Activated CD4-positive, alpha-beta T cell treated with anti-CD3 and anti-CD28 coated beads, Interleukin-2, amount 50 U/mL, for 1 hour (primary cell): ENCODE measurements at regions not wholly inside any gene's neighbourhood (a gene's known extent, or its start where the extent isn't known, plus 50 kb on each side); places are given as distances from the start of the nearest gene placed in this dataset.
A peak's percentile ranks its signal among the peaks of the same experiment; 100 is the strongest.

ENCODE experiments used
- DNase-seq: peaks from one replicate; pipeline ENCODE4 v3.0.0-alpha.2; 2020

DNA sequence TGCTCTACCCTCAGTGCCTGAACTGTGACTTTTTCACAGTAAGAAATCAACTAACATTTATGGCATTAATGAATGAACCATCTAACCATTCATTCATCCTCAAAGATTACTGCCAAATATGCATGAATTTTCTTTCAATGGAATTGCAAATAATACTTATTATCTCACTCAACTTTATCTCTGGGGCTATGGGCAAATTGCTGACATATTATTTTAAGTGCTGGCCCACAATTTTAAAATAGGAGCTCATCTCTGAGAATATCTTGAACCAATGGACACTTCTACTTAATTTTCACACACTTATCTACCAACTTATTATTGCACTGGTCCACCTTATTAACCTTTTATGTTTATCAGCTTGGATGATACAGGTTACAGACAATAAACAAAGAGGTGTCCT is 182.8 kb downstream of the RBM43 start:
- DNase-seq = no peak

DNA sequence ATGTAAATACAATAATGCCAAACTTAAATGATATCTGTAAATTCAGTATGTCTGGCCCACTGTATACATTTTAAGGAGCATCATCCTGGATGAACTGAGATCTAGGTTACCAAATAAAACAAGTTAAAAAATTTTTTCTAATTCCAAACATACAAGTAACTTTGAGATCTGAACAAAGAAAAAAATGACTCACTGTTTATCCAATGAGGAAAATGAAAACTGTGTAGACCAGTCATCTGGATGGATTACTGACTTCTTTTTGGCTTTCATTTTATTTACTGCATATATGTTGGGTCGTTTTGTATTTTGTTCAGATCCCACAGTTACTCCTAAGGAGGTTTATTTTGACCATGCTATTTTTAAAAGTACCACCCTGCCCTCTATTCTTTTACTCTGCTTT is 189.8 kb downstream of the RBM43 start:
- no peak for DNase-seq

DNA sequence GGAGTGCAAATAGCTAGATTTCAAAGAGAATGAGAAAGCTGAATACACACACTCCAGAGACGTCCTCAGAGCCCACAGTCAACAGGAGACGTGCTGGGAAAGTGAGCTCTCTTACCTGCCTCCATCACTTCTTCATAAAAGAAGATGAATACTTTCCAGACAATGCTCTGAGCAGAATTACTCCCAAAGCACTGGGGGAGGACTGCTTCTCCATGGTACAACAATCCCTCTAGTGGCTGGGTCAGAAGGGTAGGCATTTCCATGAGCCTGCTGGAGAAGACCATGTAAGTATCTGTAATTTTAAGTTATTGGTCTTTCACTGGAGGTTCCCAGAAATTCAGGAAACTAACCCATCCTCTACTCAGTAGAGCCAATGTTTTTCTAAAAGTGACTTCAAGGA is 190.3 kb downstream of the RBM43 start:
- DNase-seq = no peak

DNA sequence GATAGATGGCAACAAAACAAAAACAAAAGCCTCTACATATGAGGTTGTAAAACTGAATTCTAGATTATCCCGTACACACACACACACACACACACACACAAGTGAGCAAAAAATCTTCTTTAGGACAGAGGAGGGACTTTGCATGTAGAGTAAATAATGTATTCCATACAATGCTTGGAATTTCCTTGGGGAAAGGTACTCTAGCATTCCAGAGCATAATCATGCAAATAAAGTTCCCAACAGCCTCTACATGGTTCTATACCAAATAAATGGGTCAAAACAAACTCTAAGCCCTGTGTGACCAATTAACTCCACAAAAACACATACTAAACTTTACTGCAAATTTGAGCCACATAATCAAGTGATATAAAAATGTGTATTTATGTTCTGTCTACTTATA is 191.4 kb downstream of the RBM43 start:
- DNase-seq = no peak

DNA sequence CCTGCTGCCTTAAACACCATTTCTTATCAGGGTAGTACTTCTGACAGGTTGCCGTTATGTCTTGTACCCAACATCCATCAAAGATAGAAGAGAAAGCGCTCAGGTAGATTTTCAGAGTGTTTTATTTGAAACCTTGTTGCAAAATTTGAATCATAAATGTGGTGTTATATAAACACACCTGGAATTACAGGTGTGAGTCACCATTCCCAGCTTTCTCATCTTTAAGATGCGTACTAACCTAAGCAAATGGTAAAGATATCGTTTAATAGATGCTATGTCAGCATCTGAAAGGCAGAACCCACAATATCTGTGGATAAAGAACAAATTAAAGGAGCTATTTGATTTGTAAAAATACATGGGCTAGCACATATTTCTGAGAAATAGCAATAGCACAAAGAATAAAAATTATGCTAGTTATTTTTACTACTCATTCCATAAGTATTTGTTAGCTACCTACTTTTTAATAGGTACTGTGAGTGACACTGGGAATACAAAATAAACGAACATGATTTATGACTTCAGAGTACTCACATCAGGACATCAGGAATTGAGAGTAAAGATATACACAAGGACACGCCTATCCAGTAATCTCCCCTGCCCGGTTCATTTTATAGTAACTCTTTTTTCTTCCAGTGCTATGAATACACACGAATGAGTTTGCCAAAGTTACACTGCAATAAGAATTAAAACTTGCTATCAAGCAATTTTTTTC is 193.8 kb downstream of the RBM43 start:
- no peak for DNase-seq

DNA sequence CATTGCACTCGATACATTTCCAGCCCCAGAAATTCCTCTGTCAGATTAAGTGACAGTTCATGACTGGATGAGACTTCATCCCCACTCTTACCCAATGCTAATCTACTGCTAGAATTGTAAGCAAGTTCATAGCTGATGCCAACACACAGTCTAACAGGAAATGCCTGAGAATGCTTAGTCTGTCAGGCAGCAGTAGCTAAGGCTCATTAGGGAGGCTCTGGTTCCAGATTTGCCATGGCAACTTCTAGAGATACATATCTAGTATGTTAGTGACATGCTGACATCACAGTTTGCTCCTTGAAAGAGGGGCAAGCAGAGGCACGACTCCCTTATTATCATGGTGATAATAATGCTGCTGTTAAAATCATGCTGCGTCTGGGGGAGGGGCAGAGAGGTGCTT is 198.4 kb downstream of the RBM43 start:
- no peak for DNase-seq

DNA sequence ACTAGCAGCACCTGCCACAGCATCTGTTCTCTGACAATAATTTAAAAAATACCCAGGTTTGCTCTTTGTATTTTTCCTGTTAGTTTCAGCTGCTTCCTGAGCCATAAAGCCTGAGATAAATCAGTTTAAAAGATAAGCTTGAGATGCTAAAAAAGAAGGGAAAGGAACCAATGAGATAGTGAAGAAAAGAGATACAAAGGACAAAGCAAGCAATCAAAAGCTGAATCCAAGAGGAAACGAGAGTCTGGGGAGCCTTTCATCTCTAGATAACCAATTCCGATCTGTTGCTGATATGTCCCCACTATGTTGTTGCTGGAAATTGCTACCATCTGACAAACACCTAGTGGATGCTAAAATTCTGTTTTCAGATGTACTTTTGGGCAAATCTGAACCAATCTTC is 201.4 kb downstream of the RBM43 start:
- DNase-seq = no peak

DNA sequence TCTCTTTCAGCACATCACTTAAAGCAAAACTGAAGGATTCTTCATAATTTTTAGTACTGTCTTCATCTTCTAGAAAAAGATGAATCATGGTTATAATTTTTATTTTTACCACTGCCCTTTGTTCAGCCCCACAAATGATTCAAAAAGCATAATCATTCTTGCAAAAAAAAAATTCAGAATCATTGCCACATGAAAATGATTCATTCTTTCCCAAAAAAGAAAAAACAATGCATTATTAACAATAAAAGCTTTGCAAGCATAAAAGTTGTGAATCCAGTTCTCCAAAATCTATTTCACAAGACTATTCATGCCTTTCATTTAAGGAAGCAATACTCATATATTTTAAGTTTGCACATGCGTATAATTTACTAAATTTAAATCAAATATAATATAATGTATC is 204.8 kb downstream of the RBM43 start:
- no peak for DNase-seq

DNA sequence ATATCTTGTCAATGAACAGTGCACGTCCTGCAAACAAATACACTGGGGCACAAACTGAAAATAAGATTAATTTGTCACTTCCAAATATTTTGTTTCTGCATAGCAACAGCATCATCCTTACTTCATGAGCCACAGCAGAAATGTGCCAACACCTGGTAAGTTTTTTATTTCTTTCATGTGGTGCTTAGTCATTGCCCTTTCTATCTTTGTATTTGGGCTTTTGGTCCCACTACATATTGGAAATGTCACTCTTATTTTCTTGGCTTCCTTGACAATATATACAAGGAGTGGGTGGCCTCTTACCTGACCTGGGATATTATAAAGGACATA is 208.0 kb downstream of the RBM43 start:
- DNase-seq = no peak

DNA sequence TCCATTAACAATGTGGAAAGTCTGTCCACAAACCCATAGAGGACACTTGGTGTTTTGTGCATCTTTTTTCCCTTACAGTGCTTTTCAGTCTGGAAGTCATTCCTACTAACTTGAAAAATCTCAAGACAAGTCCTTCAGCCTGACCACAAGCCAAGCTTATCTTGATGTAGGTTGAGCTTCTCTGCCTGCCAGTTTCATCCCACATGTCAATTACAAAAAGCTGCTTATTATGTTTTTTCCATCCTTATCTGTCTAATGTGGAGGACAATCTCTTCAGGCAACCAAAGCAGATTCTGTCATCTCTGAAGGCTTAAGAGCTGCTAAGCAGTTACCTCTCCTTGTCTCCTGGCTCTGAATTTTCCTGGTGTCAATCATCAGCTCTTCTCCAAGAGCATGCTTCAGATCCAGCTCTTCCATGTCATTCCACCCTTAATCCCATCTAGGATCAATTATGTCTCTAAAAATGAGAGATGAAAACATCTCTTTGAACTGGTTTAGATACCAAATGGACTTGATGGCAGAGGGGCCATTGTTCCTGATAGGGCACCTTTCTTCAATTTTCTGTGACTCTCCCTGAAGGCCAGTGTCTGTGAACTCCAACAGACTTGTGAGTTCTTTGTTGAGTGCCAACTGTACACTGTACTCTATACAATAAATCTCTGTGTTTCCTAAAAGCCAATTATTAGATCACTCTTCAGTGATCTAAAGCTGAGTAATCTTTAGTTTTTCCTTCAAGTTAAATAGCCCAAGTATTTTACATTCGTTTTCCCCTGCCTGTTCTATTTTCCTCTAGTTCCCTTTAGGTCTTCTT is 208.6 kb downstream of the RBM43 start:
- no peak for DNase-seq

DNA sequence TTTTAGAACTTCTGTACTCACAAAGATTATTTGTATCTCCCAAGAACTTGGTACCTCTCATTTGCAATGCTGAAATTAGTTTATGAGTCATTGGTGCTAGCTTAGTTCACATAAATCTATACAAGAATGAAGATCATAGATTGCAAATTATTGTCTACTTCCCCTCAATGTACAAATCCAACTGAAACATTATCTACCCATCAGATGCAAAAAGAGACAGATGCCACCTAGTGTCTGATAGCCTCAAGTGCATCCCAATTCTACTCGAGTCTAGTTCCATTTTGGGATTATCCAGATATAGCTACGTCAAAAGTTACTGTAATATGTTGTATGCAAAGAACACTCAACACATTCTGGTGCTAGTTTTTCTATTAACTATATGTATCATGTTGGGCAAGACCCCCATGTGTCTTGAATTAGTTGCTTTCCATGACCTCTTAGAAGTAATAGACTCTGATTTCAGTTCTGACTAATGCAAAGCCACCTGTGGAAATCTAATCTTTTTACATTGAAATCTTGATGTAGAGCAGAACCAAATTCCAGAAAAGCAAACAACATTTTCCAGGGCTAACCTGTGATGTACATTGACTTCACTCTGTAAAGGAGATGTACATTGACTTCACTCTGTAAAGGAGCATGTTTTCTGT is 210.0 kb downstream of the RBM43 start:
- peak; percentile 5 for DNase-seq

DNA sequence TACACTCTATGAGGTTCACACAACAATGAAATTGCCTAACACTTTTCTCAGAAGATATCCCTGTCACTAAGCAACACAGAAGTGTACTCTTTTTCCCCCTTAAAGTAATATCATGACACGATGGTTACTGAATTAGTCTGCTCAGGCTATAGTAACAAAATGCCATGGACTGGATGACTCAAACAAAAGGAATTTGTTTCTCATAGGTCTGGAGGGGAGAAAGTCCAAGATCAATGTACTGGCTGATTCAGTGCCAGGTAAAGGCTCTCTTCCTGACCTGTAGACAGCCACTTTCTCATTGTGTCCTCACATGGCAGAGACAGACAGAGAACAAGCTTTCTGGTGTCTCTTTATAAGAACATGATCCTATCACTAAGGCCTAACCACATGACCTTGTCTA is 211.9 kb downstream of the RBM43 start:
- no peak for DNase-seq

DNA sequence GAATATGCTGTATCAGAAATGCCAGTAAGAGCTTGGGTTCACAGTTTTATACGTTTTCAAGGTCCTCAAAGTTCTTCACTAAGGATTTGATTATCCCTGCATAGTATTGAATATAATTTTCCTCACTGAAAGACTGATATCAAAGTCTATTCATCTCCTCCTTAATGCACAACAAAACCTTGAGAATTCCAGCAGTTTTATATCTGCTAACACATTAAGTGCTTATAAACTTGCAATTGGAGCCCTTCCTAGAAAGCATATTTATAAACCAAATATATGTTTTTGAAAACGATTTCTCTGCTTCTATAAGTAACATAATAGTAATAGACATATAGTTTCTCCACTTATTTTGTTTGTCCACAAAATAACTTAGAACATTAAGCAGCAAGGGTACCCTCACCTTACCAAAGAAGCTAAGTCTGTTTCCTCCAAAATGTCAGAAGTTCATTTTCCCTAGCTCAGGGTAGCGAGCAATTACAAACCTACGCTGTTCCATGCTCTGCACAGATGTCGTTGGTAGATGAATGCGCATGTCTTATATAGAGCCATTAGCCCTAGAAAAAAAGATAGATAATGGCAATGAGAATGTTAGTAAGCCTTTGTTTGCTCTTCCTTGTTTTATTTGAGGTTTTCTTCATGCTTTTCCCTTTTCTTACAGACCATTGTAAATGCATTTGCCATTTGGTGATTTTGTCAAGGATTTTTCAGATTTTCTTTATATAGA is 213.2 kb downstream of the RBM43 start:
- no peak for DNase-seq

DNA sequence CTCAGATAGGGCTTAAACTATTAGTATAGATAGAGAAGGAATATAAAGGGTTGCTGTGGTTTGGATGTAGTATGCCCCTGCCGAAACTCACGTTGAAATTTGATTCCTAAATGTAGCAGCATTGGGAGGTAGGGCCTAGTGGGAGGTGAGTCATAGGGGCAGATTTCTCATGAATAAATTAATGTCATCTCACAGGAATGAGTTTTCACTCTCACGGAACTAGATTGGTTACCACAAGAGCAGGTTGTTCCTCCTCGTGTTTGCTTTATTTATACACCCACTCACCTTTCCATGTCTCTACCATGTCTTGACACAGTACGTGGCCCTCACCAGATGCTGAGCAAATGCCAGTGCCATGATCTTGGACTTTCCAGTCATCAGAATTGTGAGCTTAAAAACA is 218.2 kb downstream of the RBM43 start:
- DNase-seq = no peak

DNA sequence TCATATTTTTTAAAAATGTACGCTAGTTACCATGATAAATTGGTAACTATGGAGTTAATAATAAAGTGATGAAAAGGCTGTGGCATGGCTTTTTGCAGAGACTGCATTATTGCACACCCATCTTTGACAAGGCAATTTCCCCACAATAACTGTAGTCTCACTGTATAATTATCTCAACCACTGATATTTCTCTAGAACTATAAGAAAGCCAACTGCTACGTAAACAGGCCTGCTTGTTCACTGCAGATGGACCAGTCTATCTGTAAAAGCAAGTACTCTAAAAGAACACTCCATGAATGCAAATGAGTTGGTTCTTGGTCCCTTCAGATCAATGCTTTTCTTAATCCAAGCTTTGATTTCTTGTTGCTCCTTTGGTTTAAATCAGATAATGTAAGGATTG is 218.7 kb downstream of the RBM43 start:
- DNase-seq = no peak

DNA sequence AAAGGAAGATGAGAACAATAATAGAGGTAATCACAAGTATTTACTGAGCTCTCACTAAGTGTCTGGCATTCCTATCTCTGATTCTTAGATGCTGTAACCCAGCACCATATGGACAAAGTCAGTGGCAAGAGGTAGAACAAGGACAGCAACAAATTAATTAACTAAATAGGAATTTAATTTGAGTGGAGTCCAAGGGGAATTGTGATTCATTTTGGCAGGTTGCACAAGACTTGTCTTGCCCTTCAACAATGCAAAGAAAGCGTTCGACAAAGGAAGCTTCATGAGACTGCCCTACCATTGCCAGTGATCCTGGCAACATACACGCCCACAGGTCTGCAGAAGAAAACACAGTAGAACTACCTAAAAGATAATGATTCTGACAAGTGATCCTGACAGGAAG is 221.6 kb downstream of the RBM43 start:
- DNase-seq = no peak

DNA sequence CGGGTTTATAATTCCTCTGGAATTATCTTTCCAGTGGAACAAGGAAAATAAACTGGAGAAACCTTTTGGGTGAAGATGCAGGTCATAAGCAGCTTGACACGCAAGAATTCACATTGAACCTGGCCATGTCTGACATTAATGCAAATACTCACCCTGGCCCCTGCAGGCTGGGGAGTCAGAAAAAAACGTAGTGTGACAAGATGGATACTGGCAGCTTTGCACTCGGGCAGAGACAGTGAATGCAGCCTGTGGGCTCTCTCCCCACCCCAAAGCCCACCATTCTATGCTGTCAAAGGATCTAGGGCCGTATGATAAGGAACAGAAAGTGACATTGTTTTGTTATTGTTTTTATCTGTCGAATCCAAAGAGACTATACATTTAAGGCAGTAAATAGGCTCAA is 223.1 kb downstream of the RBM43 start:
- DNase-seq = no peak

DNA sequence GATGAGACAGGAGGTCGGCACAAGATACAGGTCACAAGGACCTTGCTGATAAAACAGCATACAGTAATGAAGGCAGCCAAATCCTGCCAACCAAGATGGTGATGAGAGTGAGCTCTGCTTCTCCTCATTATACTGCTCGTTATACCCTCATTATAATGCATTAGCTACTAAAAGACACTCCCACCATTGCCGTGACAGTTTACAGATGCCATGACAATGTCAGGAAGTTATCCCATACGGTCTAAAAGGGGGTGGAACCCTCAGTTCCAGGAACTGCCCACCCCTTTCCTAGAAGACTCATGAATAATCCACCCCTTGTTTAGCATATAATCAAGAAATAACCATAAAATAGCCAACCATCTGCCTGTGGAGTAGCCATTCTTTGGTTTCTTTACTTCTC is 224.2 kb downstream of the RBM43 start:
- no peak for DNase-seq

DNA sequence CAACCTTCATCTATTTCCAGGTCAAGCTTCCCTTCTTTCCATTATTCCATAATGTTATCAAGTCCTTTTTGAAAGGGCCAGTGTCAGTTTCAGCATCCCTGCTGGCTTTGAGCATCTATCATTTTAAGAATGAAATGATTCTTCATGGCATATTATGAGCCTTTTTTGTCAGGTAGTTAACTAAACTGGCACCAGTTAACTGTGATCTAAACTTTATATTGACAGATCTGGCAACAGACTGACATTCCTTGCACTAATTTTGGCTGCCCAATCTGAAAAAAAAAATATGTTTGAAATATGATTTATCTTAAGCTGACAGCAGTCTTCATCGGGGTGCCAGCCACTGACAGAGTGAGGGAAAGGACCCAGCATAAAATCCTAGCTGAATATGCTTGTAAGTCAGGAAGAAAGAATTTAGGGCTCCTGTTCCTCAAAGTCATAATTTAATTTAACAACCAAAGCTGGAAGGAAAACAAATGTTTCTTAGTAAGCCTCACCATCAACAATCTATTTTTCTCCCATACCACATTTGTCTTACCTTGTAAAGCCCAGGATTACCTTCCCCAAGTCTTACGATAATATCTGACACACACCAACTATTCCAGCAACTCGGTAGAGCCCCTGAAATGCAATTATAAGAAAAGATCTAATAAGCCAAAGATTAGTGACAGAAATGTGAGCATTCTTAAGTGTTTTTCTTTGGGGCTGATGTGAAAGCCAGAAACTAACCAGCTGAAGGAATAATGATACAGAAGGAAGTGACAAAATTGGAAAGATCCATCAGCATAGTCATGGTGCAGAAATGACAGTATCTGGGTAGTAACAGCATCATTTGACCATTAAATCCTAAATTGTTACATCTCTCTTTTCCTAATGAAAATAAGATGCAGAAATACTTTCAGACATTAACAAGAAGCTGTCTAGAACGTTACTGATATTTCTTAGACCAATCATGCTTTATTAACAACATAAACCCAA is 228.1 kb downstream of the RBM43 start:
- no peak for DNase-seq

DNA sequence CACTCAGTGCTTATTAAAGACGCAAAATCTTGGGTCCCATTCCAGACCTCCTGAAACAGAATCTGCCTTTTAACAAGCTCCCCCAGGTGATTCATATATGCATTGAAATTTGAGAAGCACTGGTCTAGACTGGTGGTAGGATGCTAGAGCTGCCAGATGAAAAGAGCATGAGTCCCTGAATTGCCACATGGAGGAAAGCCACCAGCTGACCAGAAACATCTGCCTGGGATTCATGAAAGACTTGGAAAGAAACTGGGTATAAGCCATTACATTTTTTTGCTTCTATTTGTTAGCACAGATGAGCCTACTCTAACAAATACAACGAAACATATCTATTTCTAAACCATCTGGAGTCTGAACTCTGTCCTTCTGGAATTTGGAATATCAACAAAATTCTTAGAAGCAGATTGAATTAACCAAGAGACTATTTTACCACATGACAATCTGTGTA is 228.9 kb downstream of the RBM43 start:
- DNase-seq = no peak

DNA sequence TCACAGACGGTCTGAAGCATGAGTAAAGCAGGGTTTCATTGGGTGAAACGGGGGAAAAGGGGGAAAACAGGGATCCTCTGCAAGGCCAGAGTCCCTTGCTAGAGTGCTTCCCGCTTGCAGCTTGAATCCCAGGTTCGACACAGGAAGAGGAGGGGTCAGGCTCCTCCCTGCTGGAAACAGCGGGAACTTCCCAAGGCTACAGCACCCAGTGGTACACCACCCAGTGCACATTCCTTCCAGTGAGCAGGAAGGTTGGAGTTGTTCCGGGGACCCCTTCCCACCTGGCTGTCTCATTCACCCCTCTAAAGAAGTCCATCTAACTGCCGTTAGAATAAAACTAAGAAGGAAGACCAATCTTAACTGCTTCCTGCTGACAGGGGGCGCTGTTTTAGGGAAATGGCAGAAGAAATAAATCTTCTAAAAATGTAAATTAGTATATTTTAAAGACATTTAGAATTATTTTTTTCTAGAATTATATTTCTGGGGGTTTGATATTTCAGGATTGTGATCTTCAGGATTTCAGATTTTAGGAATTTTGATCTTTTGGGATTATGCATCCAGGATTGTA is 230.9 kb downstream of the RBM43 start:
- no peak for DNase-seq
